ENCODE measurements at regions not wholly inside any gene's neighbourhood (a gene's known extent, or its start where the extent isn't known, plus 50 kb on each side); places are given as distances from the start of the nearest gene placed in this dataset.

DNA sequence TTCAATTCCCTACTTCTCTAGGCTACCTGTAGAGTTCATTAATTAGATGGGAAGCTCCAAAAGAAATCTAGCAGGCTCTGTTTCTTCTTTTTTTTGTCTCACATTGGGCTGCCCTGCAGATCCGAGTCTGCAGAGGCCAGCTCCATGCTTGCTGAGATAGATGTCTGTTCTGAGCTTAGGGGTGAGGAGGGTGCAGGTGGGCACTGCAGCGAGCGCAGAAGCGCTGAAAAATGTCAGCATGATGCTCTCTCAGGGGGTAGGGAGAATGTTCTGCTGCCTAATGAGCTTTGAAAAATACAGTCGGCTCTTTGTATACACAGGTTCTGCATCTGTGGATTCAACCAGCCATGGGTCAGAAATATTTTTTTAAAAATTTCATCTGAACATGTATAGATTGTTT is 56.8 kb upstream of the KCNA3 start:
- no peaks in the 10 kb centered on the region for H3K27me3 ChIP-seq
- H3K27ac ChIP-seq, result no peak overlapping the region
- WGBS, 2 donors, result 77 to 87% methylated on average over 5 of the region's 5 CpGs
- TF ChIP-seq POLR2A (IDR thresholded peaks at IDR 0.05), result no peak
- TF ChIP-seq, protein P1, sequence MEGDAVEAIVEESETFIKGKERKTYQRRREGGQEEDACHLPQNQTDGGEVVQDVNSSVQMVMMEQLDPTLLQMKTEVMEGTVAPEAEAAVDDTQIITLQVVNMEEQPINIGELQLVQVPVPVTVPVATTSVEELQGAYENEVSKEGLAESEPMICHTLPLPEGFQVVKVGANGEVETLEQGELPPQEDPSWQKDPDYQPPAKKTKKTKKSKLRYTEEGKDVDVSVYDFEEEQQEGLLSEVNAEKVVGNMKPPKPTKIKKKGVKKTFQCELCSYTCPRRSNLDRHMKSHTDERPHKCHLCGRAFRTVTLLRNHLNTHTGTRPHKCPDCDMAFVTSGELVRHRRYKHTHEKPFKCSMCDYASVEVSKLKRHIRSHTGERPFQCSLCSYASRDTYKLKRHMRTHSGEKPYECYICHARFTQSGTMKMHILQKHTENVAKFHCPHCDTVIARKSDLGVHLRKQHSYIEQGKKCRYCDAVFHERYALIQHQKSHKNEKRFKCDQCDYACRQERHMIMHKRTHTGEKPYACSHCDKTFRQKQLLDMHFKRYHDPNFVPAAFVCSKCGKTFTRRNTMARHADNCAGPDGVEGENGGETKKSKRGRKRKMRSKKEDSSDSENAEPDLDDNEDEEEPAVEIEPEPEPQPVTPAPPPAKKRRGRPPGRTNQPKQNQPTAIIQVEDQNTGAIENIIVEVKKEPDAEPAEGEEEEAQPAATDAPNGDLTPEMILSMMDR (IDR thresholded peaks at IDR 0.05), result no peak
- no peaks in the 10 kb centered on the region for H3K9me3 ChIP-seq
- intact Hi-C loops (cut with DNase I; ENCODE audit: low total_unique reads), result no loop called here
- no peaks in the 10 kb centered on the region for H3K36me3 ChIP-seq (ENCODE audit: low read depth, missing control alignments)
- no peak for DNase-seq
- no peak overlapping the region for H3K4me3 ChIP-seq
- no peaks in the 10 kb centered on the region for H3K4me1 ChIP-seq

DNA sequence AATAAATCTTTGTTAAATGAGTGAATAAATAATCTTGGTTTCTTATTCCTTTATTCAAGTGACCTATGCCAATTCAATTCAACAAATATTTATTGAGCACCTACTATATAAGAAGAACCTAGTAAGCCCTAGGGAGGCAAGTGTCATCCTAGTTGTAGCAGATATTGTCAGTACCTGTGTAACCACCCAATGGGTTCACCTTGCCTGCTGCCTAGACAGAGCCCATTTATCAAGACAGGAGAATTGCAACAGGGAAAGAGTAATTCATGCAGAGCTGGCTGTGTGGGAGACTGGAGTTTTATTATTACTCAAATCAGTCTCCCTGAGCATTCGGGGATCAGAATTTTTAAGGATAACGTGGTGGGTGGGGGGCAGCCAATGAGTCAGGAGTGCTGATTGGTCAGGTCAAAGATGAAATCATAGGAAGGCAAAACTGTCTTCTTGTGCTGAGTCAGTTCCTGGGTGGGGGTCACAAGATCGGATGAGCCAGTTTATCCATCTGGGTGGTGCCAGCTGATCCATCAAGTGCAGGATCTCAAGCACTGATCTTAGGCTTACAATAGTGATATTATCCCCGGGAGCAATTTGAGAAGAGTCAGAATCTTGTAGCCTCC is 53.8 kb upstream of the KCNA3 start:
- no peak overlapping the region for H3K4me3 ChIP-seq
- 80 to 87% methylated on average over 4 of the region's 4 CpGs for WGBS, 2 donors
- TF ChIP-seq POLR2A (IDR thresholded peaks at IDR 0.05), result no peak
- TF ChIP-seq, protein P1 (IDR thresholded peaks at IDR 0.05), result no peak

DNA sequence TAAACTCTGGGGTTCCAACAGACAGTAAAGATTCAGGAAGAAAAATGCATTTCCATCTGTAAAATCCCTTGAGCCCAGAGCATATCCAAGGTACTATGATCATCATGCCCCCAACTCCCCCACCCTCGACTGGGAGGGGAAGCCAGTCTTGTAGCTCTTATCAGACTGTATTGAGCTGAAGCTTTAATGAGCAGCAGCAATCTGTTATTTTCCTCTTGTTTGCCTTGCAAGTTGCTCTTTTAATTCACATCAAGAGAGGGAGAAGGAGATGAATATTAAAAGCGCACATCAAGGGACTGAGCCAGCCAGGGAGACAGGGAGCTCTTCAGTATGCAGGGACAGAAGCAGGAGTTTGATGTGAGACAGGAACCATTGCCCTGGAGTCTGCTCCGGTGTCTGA is 52.5 kb upstream of the KCNA3 start:
- no peak for DNase-seq
- no peaks in the 10 kb centered on the region for H3K27me3 ChIP-seq
- 55 to 67% methylated on average over 3 of the region's 3 CpGs for WGBS, 2 donors
- no peaks in the 10 kb centered on the region for H3K4me1 ChIP-seq
- intact Hi-C loops (cut with DNase I; ENCODE audit: low total_unique reads), result no loop called here
- no peaks in the 10 kb centered on the region for H3K36me3 ChIP-seq (ENCODE audit: low read depth, missing control alignments)
- H3K27ac ChIP-seq, result no peak overlapping the region
- H3K4me3 ChIP-seq, result no peak overlapping the region
- H3K9me3 ChIP-seq, result no peaks in the 10 kb centered on the region
- no peak for TF ChIP-seq POLR2A (IDR thresholded peaks at IDR 0.05)
- TF ChIP-seq, protein P1 (IDR thresholded peaks at IDR 0.05), result no peak

More for the DNA sequence above, 53.8 kb upstream of the KCNA3 start:
- H3K27me3 ChIP-seq, result no peaks in the 10 kb centered on the region
- DNase-seq, result no peak
- no peaks in the 10 kb centered on the region for H3K9me3 ChIP-seq
- H3K36me3 ChIP-seq (ENCODE audit: low read depth, missing control alignments), result no peaks in the 10 kb centered on the region
- H3K4me1 ChIP-seq, result no peaks in the 10 kb centered on the region
- intact Hi-C loops (cut with DNase I; ENCODE audit: low total_unique reads), result no loop called here
- no peak overlapping the region for H3K27ac ChIP-seq

DNA sequence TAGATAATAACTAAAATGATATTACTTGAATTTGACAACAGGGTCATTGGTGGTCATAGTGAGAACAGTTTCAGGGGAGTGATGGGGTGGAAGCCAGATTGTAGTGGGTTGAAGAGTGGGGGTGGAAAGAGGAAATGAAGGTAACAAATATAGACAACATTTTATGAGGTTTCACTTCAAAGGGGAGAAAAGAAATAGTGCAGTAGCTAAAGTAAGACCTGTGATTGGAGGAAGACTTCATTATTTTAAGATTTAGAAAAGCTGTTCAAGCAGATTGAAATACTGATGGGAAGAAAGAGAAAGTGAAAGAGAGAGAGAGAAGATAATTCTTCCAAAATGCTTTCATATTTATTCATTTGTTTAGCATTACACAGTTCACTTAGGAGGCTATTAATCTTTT is 52.0 kb upstream of the KCNA3 start:
- no peak overlapping the region for H3K27ac ChIP-seq
- intact Hi-C loops (cut with DNase I; ENCODE audit: low total_unique reads), result no loop called here
- no peaks in the 10 kb centered on the region for H3K36me3 ChIP-seq (ENCODE audit: low read depth, missing control alignments)
- no peaks in the 10 kb centered on the region for H3K9me3 ChIP-seq
- no peaks in the 10 kb centered on the region for H3K27me3 ChIP-seq
- TF ChIP-seq POLR2A (IDR thresholded peaks at IDR 0.05), result no peak
- TF ChIP-seq, protein P1 (IDR thresholded peaks at IDR 0.05), result no peak
- DNase-seq, result no peak
- no peak overlapping the region for H3K4me3 ChIP-seq
- no peaks in the 10 kb centered on the region for H3K4me1 ChIP-seq

Small RNAs in the stretch of these regions (small RNA-seq; reads per million reads assigned to genes)
- gene RF00019, result 0 reads per million in 2 donors
